Right lobe of liver (tissue), 4 donors: ENCODE measurements at regions not wholly inside any gene's neighbourhood (a gene's known extent, or its start where the extent isn't known, plus 50 kb on each side); places are given as distances from the start of the nearest gene placed in this dataset.

Experiments
- POLR2A ChIP-seq: fragments of 450-650 bp; IDR thresholded peaks from one replicate; pipeline ENCODE4 v1.6.1; 2017; ENCODE audit warnings: antibody characterized with exemption, mild to moderate bottlenecking
- TF ChIP-seq, protein P1 (sequence below), 4 donors: fragments of 200-600 bp in 3 of 4; fragments of 450-650 bp in 1 of 4; IDR thresholded peaks; one replicate each; pipeline versions ENCODE4 v1.5.1 to v1.8.0; 2016 to 2022; ENCODE audit warnings: antibody characterized with exemption in 4 of 4, mild to moderate bottlenecking in 2 of 4
- donor health status: DM: no; HTN: no; CAD: no.
- donor health status: DM: no; HTN: no; CAD: no.
- donor health status: DM: no; HTN: yes; CAD: no.

DNA sequence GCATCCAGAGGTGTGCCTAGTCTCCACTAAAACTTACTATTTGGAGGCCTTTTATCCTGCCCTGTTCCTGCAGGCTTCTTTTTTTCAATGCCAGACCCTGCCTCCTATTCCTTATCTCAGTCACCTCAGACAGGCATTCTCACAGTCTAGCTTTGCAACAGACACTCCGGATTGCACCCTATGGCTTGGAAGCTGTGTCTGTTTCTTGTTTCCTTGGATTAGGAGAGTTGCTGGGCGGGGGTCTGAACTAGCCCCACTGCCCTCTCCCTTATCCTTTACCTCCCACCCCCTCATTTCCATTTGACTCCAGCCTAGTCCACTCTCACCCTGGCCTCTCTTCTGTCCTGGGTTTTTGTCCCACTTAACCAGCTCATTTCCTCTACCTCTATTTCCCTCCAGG lies 228.1 kb upstream of the CITED2 start:
- TF ChIP-seq, protein P1, sequence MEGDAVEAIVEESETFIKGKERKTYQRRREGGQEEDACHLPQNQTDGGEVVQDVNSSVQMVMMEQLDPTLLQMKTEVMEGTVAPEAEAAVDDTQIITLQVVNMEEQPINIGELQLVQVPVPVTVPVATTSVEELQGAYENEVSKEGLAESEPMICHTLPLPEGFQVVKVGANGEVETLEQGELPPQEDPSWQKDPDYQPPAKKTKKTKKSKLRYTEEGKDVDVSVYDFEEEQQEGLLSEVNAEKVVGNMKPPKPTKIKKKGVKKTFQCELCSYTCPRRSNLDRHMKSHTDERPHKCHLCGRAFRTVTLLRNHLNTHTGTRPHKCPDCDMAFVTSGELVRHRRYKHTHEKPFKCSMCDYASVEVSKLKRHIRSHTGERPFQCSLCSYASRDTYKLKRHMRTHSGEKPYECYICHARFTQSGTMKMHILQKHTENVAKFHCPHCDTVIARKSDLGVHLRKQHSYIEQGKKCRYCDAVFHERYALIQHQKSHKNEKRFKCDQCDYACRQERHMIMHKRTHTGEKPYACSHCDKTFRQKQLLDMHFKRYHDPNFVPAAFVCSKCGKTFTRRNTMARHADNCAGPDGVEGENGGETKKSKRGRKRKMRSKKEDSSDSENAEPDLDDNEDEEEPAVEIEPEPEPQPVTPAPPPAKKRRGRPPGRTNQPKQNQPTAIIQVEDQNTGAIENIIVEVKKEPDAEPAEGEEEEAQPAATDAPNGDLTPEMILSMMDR (IDR thresholded peaks at IDR 0.05): no peak
- TF ChIP-seq POLR2A: no peak
